DND-41 (cell line): ENCODE measurements at regions not wholly inside any gene's neighbourhood (a gene's known extent, or its start where the extent isn't known, plus 50 kb on each side); places are given as distances from the start of the nearest gene placed in this dataset.
A peak's percentile ranks its signal among the peaks of the same experiment; 100 is the strongest.

Source experiments
- ATAC-seq: fragments of 200-7000 bp; cut with Tn5 transposase; 3 replicates; pipeline ENCODE4 v1.9.1; 2021; ENCODE audit warnings: low read depth; ENCODE audit not compliant: insufficient read depth
- DNase-seq: peaks from one replicate; pipeline ENCODE4 v3.0.0-alpha.2; 2020
- H2AFZ ChIP-seq: 2 replicates; pipeline ENCODE4 v1.6.0; 2012; ENCODE audit warnings: low read depth, low read length
- H3K27ac ChIP-seq: 2 replicates; pipeline ENCODE4 v1.5.1; 2012; ENCODE audit warnings: low read length, inconsistent platforms
- H3K27me3 ChIP-seq: fragments of 200-600 bp; sonication (generic); 2 replicates; pipeline ENCODE4 v1.6.0; 2012; ENCODE audit warnings: low read length, mild to moderate bottlenecking, inconsistent platforms; ENCODE audit not compliant: insufficient read depth, poor library complexity
- H3K36me3 ChIP-seq: 2 replicates; pipeline ENCODE4 v1.5.1; 2012; ENCODE audit warnings: low read length, inconsistent platforms; ENCODE audit not compliant: insufficient read depth
- H3K4me1 ChIP-seq: 2 replicates; pipeline ENCODE4 v1.5.1; 2012; ENCODE audit warnings: mild to moderate bottlenecking, low read length; ENCODE audit not compliant: insufficient read depth
- H3K4me2 ChIP-seq: 2 replicates; pipeline ENCODE4 v1.6.0; 2012; ENCODE audit warnings: mild to moderate bottlenecking, moderate library complexity, low read length, inconsistent platforms; ENCODE audit not compliant: insufficient read depth
- H3K4me3 ChIP-seq, 2 experiments: fragments of 200-600 bp in 1 of 2; shearing (Covaris generic) in 1 of 2; 2 replicates each; pipeline ENCODE4 v1.5.1; 2012 to 2016; ENCODE audit warnings: inconsistent platforms in 2 of 2, low read length in 2 of 2, mild to moderate bottlenecking in 2 of 2, low read depth in 1 of 2, moderate library complexity in 1 of 2
- H3K79me2 ChIP-seq: 2 replicates; pipeline ENCODE4 v1.6.0; 2012; ENCODE audit warnings: low read length, inconsistent platforms; ENCODE audit not compliant: insufficient read depth
- H3K9ac ChIP-seq: 2 replicates; pipeline ENCODE4 v1.6.0; 2012; ENCODE audit warnings: low read depth, mild to moderate bottlenecking, inconsistent platforms, low read length, moderate library complexity
- H3K9me3 ChIP-seq: 2 replicates; pipeline ENCODE4 v1.5.1; 2012; ENCODE audit warnings: low read length, moderate library complexity, mild to moderate bottlenecking, inconsistent platforms; ENCODE audit not compliant: insufficient read depth, severe bottlenecking
- H4K20me1 ChIP-seq: 2 replicates; pipeline ENCODE4 v1.6.0; 2012; ENCODE audit warnings: low read length; ENCODE audit not compliant: insufficient read depth
- CTCF ChIP-seq: IDR thresholded peaks from 2 replicates; pipeline ENCODE4 v1.5.1; 2012; ENCODE audit warnings: borderline replicate concordance, low read length, moderate library complexity, mild to moderate bottlenecking; ENCODE audit not compliant: poor library complexity, severe bottlenecking; ENCODE audit errors: extremely low read depth
- EZH2 ChIP-seq: IDR thresholded peaks from 3 replicates; pipeline ENCODE4 v1.6.1; 2012; ENCODE audit warnings: borderline replicate concordance, low read depth, mild to moderate bottlenecking, moderate library complexity, low read length, inconsistent platforms; ENCODE audit not compliant: severe bottlenecking

DNA sequence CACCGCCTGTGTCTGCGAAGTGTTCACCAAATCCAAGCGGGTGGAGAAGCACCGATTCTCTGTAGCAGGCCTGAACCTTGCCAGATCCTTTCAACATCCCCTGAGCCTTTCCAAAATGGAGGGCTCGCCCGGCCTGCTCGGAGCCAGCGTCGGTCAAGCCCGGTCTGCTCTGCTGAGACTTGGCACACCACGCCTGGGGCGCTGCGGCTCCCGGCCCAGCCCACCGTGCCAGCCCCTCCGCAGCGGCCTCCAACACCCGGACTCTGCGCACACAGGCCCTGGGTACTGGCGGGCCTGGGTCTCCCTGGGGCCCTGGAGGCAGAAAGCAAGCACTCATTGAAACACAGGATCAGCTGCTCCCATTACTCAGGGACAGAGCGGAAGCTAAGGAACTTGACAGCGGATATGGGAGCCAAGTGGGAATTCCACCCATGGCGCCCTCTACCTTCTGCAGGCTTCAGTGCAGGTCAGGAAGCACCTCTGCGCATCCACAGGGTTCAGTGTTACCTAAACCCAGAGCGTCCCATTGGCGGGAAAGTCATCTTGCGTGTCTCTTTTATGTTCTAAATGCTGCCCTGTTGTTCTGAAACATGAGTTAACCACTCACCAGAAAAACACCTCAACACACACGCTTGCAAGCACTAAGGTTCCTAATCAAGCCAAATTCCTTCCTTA, 159.9 kb downstream of the ZBTB18 start:
- no peak overlapping the region for H2AFZ ChIP-seq
- no peaks in the 10 kb centered on the region for H3K4me1 ChIP-seq
- H3K27ac ChIP-seq = no peak overlapping the region
- no peaks in the 10 kb centered on the region for H3K9me3 ChIP-seq
- H3K27me3 ChIP-seq = peaks cover 3% of the 10 kb centered on the region
- H4K20me1 ChIP-seq = no peaks in the 10 kb centered on the region
- H3K4me2 ChIP-seq = no peak overlapping the region
- H3K9ac ChIP-seq = no peak overlapping the region
- DNase-seq (no peak), ATAC-seq (no peak)
- TF ChIP-seq EZH2 (no peak), CTCF (peak; percentile 53)
- H3K79me2 ChIP-seq = no peaks in the 10 kb centered on the region
- no peaks in the 10 kb centered on the region for H3K36me3 ChIP-seq
- H3K4me3 ChIP-seq = no peak overlapping the region

- H3K9ac ChIP-seq = no peak overlapping the region
- H2AFZ ChIP-seq = no peak overlapping the region
- no peak for TF ChIP-seq EZH2
- TF ChIP-seq CTCF = no peak
- H4K20me1 ChIP-seq = no peaks in the 10 kb centered on the region
- H3K4me3 ChIP-seq = no peak overlapping the region
- no peaks in the 10 kb centered on the region for H3K79me2 ChIP-seq
- no peaks in the 10 kb centered on the region for H3K36me3 ChIP-seq
- no peaks in the 10 kb centered on the region for H3K9me3 ChIP-seq
- no peaks in the 10 kb centered on the region for H3K4me1 ChIP-seq
- no peaks in the 10 kb centered on the region for H3K27me3 ChIP-seq
- H3K27ac ChIP-seq = no peak overlapping the region
- ATAC-seq = no peak
- no peak for DNase-seq
- H3K4me2 ChIP-seq = no peak overlapping the region
Observed at GRCh38 chr1:244211559-244211944, 160.5 kb downstream of the ZBTB18 start.

GRCh38 chr1:244212219-244212618, 161.1 kb downstream of the ZBTB18 start:
- Histone ChIP-seq H3K79me2 (no peaks in the 10 kb centered on the region), H3K9ac (no peak overlapping the region), H3K9me3 (no peaks in the 10 kb centered on the region), H3K36me3 (no peaks in the 10 kb centered on the region), H3K27me3 (no peaks in the 10 kb centered on the region), H3K4me2 (no peak overlapping the region), H3K27ac (no peak overlapping the region), H2AFZ (no peak overlapping the region), H3K4me3 (no peak overlapping the region), H3K4me1 (no peaks in the 10 kb centered on the region), H4K20me1 (no peaks in the 10 kb centered on the region)
- DNase-seq = no peak
- TF ChIP-seq CTCF (no peak), EZH2 (no peak)
- no peak for ATAC-seq
